PC-3 (cell line): ENCODE measurements at regions not wholly inside any gene's neighbourhood (a gene's known extent, or its start where the extent isn't known, plus 50 kb on each side); places are given as distances from the start of the nearest gene placed in this dataset.
"Not testable (repeated sequence)": the region's sequence is repeated elsewhere in the genome, so short reads cannot be mapped to it uniquely, and the experiment has no call there.

Experiments used
- ATAC-seq: fragments of 200-7000 bp; cut with Tn5 transposase; 2 replicates; pipeline ENCODE4 v1.9.1; 2020; ENCODE audit warnings: mild to moderate bottlenecking, moderate library complexity
- BruUV-seq: library from RNA; stranded (reverse); fragments of 400-500 nt; replicated peaks from 2 replicates; lab custom pipeline; 2021; lab: Mats Ljungman, UMichigan
- CTCF ChIA-PET: fragments of 300-600 bp; sonication (Branson Sonifier 250); formaldehyde crosslinking; loops from one replicate; lab custom pipeline; 2022; ENCODE audit warnings: antibody characterized with exemption; lab: Charles Lee
- POLR2A ChIA-PET: fragments of 300-600 bp; sonication (Branson Sonifier 250); formaldehyde crosslinking; loops from one replicate; lab custom pipeline; 2022; ENCODE audit warnings: antibody characterized with exemption; ENCODE audit not compliant: unreplicated experiment; lab: Charles Lee
- DNase-seq: peaks from one replicate; pipeline ENCODE4 v3.0.0-alpha.2; 2015
- H2AFZ ChIP-seq: fragments of 300-600 bp; sonication (generic); 2 replicates; pipeline ENCODE4 v1.6.0; 2016; ENCODE audit warnings: antibody characterized with exemption, low read length
- H3F3A ChIP-seq: fragments of 300-600 bp; sonication (generic); one replicate; pipeline ENCODE4 v1.6.0; 2017; ENCODE audit warnings: antibody characterized with exemption, low read length, control low read depth, mild to moderate bottlenecking; ENCODE audit not compliant: unreplicated experiment
- H3K27ac ChIP-seq: fragments of 300-600 bp; sonication (generic); 2 replicates; pipeline ENCODE4 v1.5.1; 2016; ENCODE audit warnings: mild to moderate bottlenecking, low read length
- H3K27me3 ChIP-seq: fragments of 300-600 bp; sonication (generic); 2 replicates; pipeline ENCODE4 v1.6.1; 2016; ENCODE audit warnings: low read length, mixed read lengths
- H3K36me3 ChIP-seq: fragments of 300-600 bp; sonication (generic); 2 replicates; pipeline ENCODE4 v1.6.1; 2016; ENCODE audit warnings: low read depth, mixed run types, low read length, mixed read lengths
- H3K4me1 ChIP-seq: fragments of 300-600 bp; sonication (generic); 2 replicates; pipeline ENCODE4 v1.5.1; 2016; ENCODE audit warnings: low read length; ENCODE audit not compliant: insufficient read depth
- H3K4me2 ChIP-seq: fragments of 300-600 bp; sonication (generic); 2 replicates; pipeline ENCODE4 v1.6.0; 2016; ENCODE audit warnings: low read length
- H3K4me3 ChIP-seq: fragments of 300-600 bp; sonication (generic); 2 replicates; pipeline ENCODE4 v1.5.1; 2016; ENCODE audit warnings: mild to moderate bottlenecking, low read length, mixed read lengths
- H3K79me2 ChIP-seq: fragments of 300-600 bp; sonication (generic); 2 replicates; pipeline ENCODE4 v1.6.1; 2017; ENCODE audit warnings: low read length, mixed read lengths
- H3K9ac ChIP-seq: fragments of 300-600 bp; sonication (generic); 2 replicates; pipeline ENCODE4 v1.6.0; 2016; ENCODE audit warnings: mild to moderate bottlenecking, low read length
- H3K9me2 ChIP-seq: fragments of 300-600 bp; sonication (generic); replicated peaks from 2 replicates; pipeline ENCODE4 v1.6.1; 2016; ENCODE audit warnings: mixed run types, low read length, mixed read lengths
- H3K9me3 ChIP-seq: fragments of 300-600 bp; sonication (generic); 2 replicates; pipeline ENCODE4 v1.6.1; 2016; ENCODE audit warnings: low read length, mixed read lengths
- H4K20me1 ChIP-seq: fragments of 300-600 bp; sonication (generic); 2 replicates; pipeline ENCODE4 v1.6.1; 2016; ENCODE audit warnings: low read length, mixed read lengths
- CTCF ChIP-seq: fragments of 300-600 bp; sonication (generic); conservative IDR thresholded peaks from 2 replicates; pipeline ENCODE4 v1.5.1; 2017; ENCODE audit warnings: antibody characterized with exemption, low read depth, mild to moderate bottlenecking, low read length
- EZH2 ChIP-seq: fragments of 300-600 bp; sonication (generic); IDR thresholded peaks from one replicate; pipeline ENCODE4 v1.6.1; 2017; ENCODE audit warnings: antibody characterized with exemption, mild to moderate bottlenecking, low read length; ENCODE audit not compliant: unreplicated experiment
- EZH2phosphoT487 ChIP-seq: fragments of 300-600 bp; sonication (generic); IDR thresholded peaks from 2 replicates; pipeline ENCODE4 v1.6.1; 2018; ENCODE audit warnings: mild to moderate bottlenecking, antibody characterized with exemption, low read length, borderline replicate concordance
- intact Hi-C: fragments of 100-400 bp; cut with micrococcal nuclease; formaldehyde crosslinking; loops from 2 replicates; pipeline ENCODE4 v1.9.0; 2023

DNA sequence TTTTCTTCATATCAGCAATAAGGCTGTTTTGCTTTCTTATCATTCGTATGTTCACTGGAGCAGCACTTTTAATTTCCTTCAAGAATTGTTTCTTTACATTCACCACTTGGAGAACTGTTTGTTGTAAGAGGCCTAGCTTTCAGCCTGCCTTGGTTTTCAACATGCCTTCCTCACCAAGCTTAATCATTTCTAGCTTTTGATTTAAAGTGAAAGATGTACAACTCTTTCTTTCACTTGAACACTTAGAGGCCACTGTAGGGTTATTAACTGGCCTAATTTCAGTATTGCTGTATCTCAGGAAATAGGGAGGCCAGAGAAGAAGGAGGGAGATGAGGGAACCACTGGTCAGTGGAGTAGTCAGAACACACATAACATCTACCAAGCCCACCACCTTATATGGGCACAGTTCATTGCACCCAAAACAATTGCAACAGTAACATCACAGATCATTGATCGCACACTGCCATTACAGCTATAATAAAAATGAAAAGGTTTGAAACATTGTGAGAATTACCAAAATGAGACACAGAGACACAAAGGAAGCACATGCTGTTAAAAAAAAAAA, 181.4 kb upstream of the TUBA3C start:
- POLR2A ChIA-PET = no interaction called here
- Histone ChIP-seq H3K9me3 (no peaks in the 10 kb centered on the region), H3K27ac (no peak overlapping the region), H3K4me2 (no peak overlapping the region), H2AFZ (no peak overlapping the region), H3K4me1 (no peaks in the 10 kb centered on the region), H3K4me3 (no peak overlapping the region), H3K36me3 (no peaks in the 10 kb centered on the region), H3K9me2 (no peaks in the 10 kb centered on the region), H3K79me2 (no peaks in the 10 kb centered on the region), H4K20me1 (no peaks in the 10 kb centered on the region), H3F3A (no peaks in the 10 kb centered on the region), H3K27me3 (peaks cover 28% of the 10 kb centered on the region; the same call in 1 of the 2 replicates), H3K9ac (no peak overlapping the region)
- ATAC-seq (no peak), DNase-seq (no peak)
- no peak for TF ChIP-seq CTCF
- TF ChIP-seq EZH2phosphoT487 = no peak
- no peak for TF ChIP-seq EZH2
- no TSS peak for BruUV-seq
- CTCF ChIA-PET = no interaction called here
- intact Hi-C loops = no loop called here

DNA sequence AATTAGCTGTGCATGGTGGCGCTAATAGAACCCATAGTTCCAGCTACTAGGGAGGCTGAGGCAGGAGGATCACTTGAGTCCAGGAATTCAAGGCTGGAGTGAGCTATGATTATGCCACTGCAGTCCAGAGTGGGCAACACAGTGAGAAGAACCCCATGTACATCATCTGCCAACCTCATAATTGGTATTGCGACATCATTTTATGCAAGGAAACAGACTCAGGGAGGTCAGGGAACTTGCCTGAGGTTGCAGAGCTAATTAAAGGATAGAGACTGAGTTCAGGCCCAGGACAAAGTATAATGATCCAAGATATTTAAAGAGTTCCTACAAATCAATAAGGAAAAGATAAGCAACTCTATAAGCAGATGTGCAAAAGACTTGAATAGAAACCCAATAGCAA, 178.1 kb upstream of the TUBA3C start:
- CTCF ChIA-PET = interaction anchor here (0.6 kb wide), 1 partner anchor 757 kb away, joined by 4 read pairs; no protein-coding TSS in a partner anchor
- H3K9me2 ChIP-seq, H3K4me3 ChIP-seq, DNase-seq, H3K79me2 ChIP-seq, BruUV-seq, H3K4me2 ChIP-seq, H3F3A ChIP-seq, POLR2A ChIA-PET, H4K20me1 ChIP-seq, H3K36me3 ChIP-seq, H3K27ac ChIP-seq, H3K9ac ChIP-seq, intact Hi-C loops, H3K4me1 ChIP-seq, ATAC-seq, H2AFZ ChIP-seq, H3K9me3 ChIP-seq: not testable (repeated sequence)
- H3K27me3 ChIP-seq = peaks cover 22% of the 10 kb centered on the region; the same call in 1 of the 2 replicates

DNA sequence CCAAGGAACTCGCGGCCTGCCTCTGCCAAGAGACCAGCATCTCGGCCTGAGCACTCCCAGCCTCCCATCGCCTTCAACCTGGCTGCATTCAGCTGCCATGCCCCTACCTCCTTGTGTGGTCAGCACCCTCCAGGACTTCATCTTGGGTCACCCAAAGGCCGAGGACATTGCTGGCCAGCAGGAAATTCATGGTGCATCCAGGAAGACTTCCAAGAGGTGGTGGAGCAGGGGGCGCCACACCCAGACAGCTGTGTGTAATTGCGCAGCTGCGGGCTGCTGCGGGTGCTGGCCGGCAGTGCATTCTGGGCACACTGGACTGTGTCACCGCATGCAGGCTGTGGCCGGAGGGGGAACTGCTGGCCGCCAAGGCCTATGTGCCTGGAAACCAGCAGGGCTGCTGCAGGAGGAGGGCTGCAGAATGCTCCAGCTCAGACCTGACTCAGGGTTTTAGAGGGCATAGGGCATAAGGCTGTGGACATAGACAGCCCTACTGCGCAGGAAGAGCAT, 164.3 kb upstream of the TUBA3C start:
- ATAC-seq = no peak
- Histone ChIP-seq H4K20me1 (no peaks in the 10 kb centered on the region), H3K4me2 (no peak overlapping the region), H2AFZ (no peak overlapping the region), H3K9me2 (no peaks in the 10 kb centered on the region), H3K9ac (no peak overlapping the region), H3K27ac (no peak overlapping the region), H3K79me2 (no peaks in the 10 kb centered on the region), H3K36me3 (no peaks in the 10 kb centered on the region), H3K9me3 (no peaks in the 10 kb centered on the region), H3F3A (no peaks in the 10 kb centered on the region), H3K27me3 (0 out of 2 replicates have a peak, but pooled peaks cover 6% of the 10 kb centered on the region), H3K4me1 (no peaks in the 10 kb centered on the region), H3K4me3 (no peak overlapping the region)
- intact Hi-C loops = no loop called here
- DNase-seq = no peak
- ChIA-PET CTCF (no interaction called here), POLR2A (no interaction called here)
- BruUV-seq = no TSS peak
- TF ChIP-seq CTCF = no peak
- no peak for TF ChIP-seq EZH2phosphoT487
- TF ChIP-seq EZH2 = no peak
